GM12878 (cell line): ENCODE measurements at regions not wholly inside any gene's neighbourhood (a gene's known extent, or its start where the extent isn't known, plus 50 kb on each side); places are given as distances from the start of the nearest gene placed in this dataset.
A peak's percentile ranks its signal among the peaks of the same experiment; 100 is the strongest.

Experiments
- ATF2 ChIP-seq: IDR thresholded peaks from 2 replicates; pipeline ENCODE4 v1.6.1; 2012; ENCODE audit warnings: low read length, inconsistent platforms
- ATF3 ChIP-seq: IDR thresholded peaks from 2 replicates; pipeline ENCODE4 v1.6.1; 2011; ENCODE audit warnings: low read depth, mild to moderate bottlenecking, low read length, moderate library complexity, borderline replicate concordance; ENCODE audit errors: extremely low read depth
- CREB1 ChIP-seq: IDR thresholded peaks from 2 replicates; pipeline ENCODE4 v1.6.1; 2012; ENCODE audit warnings: low read depth, mild to moderate bottlenecking, inconsistent platforms
- CTCF ChIP-seq, 3 experiments: IDR thresholded peaks in 2 of 3; conservative IDR thresholded peaks in 1 of 3; 2 replicates each; pipeline ENCODE4 v1.5.1; 2011; ENCODE audit warnings: low read depth in 3 of 3, low read length in 3 of 3, mild to moderate bottlenecking in 3 of 3, control low read depth in 2 of 3, moderate library complexity in 2 of 3, inconsistent platforms in 1 of 3, mixed read lengths in 1 of 3; ENCODE audit not compliant: control insufficient read depth in 2 of 3, insufficient read depth in 1 of 3; ENCODE audit errors: extremely low read depth in 1 of 3
- EZH2 ChIP-seq: IDR thresholded peaks from 2 replicates; pipeline ENCODE4 v1.6.1; 2012; ENCODE audit warnings: low read depth, mild to moderate bottlenecking, control low read depth, inconsistent platforms, low read length, borderline replicate concordance; ENCODE audit not compliant: control insufficient read depth
- FOXK2 ChIP-seq: fragments of 450-650 bp; IDR thresholded peaks from 2 replicates; pipeline ENCODE4 v1.6.1; 2017; ENCODE audit warnings: mild to moderate bottlenecking, moderate library complexity
- FOXM1 ChIP-seq: IDR thresholded peaks from 2 replicates; pipeline ENCODE4 v1.6.1; 2012; ENCODE audit warnings: low read depth, mild to moderate bottlenecking, inconsistent platforms, low read length, moderate library complexity
- IKZF2 ChIP-seq, 2 experiments: fragments of 450-650 bp; IDR thresholded peaks; 2 replicates each; pipeline ENCODE4 v1.6.1; 2017; ENCODE audit warnings: mild to moderate bottlenecking in 2 of 2, moderate library complexity in 2 of 2
- MEF2B ChIP-seq: fragments of 450-650 bp; IDR thresholded peaks from 2 replicates; pipeline ENCODE4 v1.6.1; 2018; ENCODE audit warnings: mild to moderate bottlenecking, moderate library complexity; ENCODE audit not compliant: partially characterized antibody, poor library complexity, severe bottlenecking
- MLLT1 ChIP-seq: fragments of 450-650 bp; IDR thresholded peaks from 2 replicates; pipeline ENCODE4 v1.6.1; 2016; ENCODE audit warnings: mild to moderate bottlenecking
- MTA2 ChIP-seq: fragments of 450-650 bp; IDR thresholded peaks from 2 replicates; pipeline ENCODE4 v1.6.1; 2016; ENCODE audit warnings: low read depth, mild to moderate bottlenecking, moderate library complexity
- POLR2A ChIP-seq: IDR thresholded peaks from 2 replicates; pipeline ENCODE4 v1.6.1; 2011; ENCODE audit warnings: low read depth, mild to moderate bottlenecking, low read length
- RBBP5 ChIP-seq: fragments of 200-600 bp; sonication (generic); conservative IDR thresholded peaks from 2 replicates; pipeline ENCODE4 v1.6.1; 2016
- SP1 ChIP-seq: IDR thresholded peaks from one replicate; pipeline ENCODE4 v1.6.1; 2011; ENCODE audit warnings: low read depth, low read length
- YY1 ChIP-seq: IDR thresholded peaks from 2 replicates; pipeline ENCODE4 v1.6.1; 2011; ENCODE audit warnings: low read depth, mild to moderate bottlenecking, low read length
- ZBTB40 ChIP-seq: fragments of 450-650 bp; IDR thresholded peaks from 2 replicates; pipeline ENCODE4 v1.6.1; 2016; ENCODE audit warnings: mild to moderate bottlenecking, moderate library complexity, borderline replicate concordance

- no peak for TF ChIP-seq ZBTB40
- TF ChIP-seq YY1: no peak
- peak; percentile 72; the same call in 1 of the 2 replicates for TF ChIP-seq MTA2
- no peak for TF ChIP-seq FOXM1
- TF ChIP-seq ATF2: peak; percentile 33; the same call in 1 of the 2 replicates
- TF ChIP-seq EZH2: no peak
- TF ChIP-seq SP1: no peak
- no peak for TF ChIP-seq CTCF (IDR thresholded peaks at IDR 0.05 in 2 of 3, conservative IDR thresholded peaks at IDR 0.05 in 1 of 3; ENCODE audit: control insufficient read depth in 2 of 3, extremely low read depth in 1 of 3, insufficient read depth in 1 of 3, low read depth in 3 of 3, low read length in 3 of 3)
- TF ChIP-seq FOXK2: no peak
- no peak for TF ChIP-seq MLLT1
- TF ChIP-seq MEF2B: no peak
- no peak for TF ChIP-seq IKZF2 (IDR thresholded peaks at IDR 0.05)
- peak; percentile 47; the same call in 1 of the 2 replicates for TF ChIP-seq CREB1
- no peak for TF ChIP-seq RBBP5
- TF ChIP-seq ATF3: no peak
- no peak for TF ChIP-seq POLR2A
Measured at GRCh38 chr4:138669479-138670315, 345.9 kb upstream of the NOCT start (continued).
